GM18526 (cell line): ENCODE measurements at regions not wholly inside any gene's neighbourhood (a gene's known extent, or its start where the extent isn't known, plus 50 kb on each side); places are given as distances from the start of the nearest gene placed in this dataset.

Experiments used
- POLR2A ChIP-seq: IDR thresholded peaks from 3 replicates; pipeline ENCODE4 v1.6.1; 2011; ENCODE audit not compliant: insufficient read length; ENCODE audit errors: extremely low read depth

- no peak for TF ChIP-seq POLR2A
Measured at GRCh38 chr2:167856190-167856589, 391.2 kb downstream of the STK39 start.

GRCh38 chr2:167855211-167855610, 392.2 kb downstream of the STK39 start:
- no peak for TF ChIP-seq POLR2A

GRCh38 chr2:167853717-167854116, 393.7 kb downstream of the STK39 start:
- TF ChIP-seq POLR2A = no peak

- no peak for TF ChIP-seq POLR2A
Measured at GRCh38 chr2:167851876-167852275, 395.5 kb downstream of the STK39 start.

GRCh38 chr2:167851323-167851860, 396.0 kb downstream of the STK39 start:
- TF ChIP-seq POLR2A = no peak

- no peak for TF ChIP-seq POLR2A
Measured at GRCh38 chr2:167844714-167845530, 402.5 kb downstream of the STK39 start.

- TF ChIP-seq POLR2A = no peak
Measured at GRCh38 chr2:167843657-167844056, 403.7 kb downstream of the STK39 start.

GRCh38 chr2:167843217-167843616, 404.2 kb downstream of the STK39 start:
- TF ChIP-seq POLR2A = no peak

- no peak for TF ChIP-seq POLR2A
Measured at GRCh38 chr2:167842047-167842446, 405.3 kb downstream of the STK39 start.

GRCh38 chr2:167834707-167835106, 412.7 kb downstream of the STK39 start:
- no peak for TF ChIP-seq POLR2A

- TF ChIP-seq POLR2A = no peak
Measured at GRCh38 chr2:167833294-167833693, 414.1 kb downstream of the STK39 start.

- TF ChIP-seq POLR2A = no peak
Measured at GRCh38 chr2:167832868-167833287, 414.5 kb downstream of the STK39 start.

GRCh38 chr2:167827352-167828097, 419.9 kb downstream of the STK39 start:
- no peak for TF ChIP-seq POLR2A

- no peak for TF ChIP-seq POLR2A
Measured at GRCh38 chr2:167826906-167827305, 420.5 kb downstream of the STK39 start.

- no peak for TF ChIP-seq POLR2A
Measured at GRCh38 chr2:167825664-167826063, 421.7 kb downstream of the STK39 start.
